ENCODE measurements at regions not wholly inside any gene's neighbourhood (a gene's known extent, or its start where the extent isn't known, plus 50 kb on each side); places are given as distances from the start of the nearest gene placed in this dataset.

GRCh38 chr1:87231703-87232367, 96.8 kb upstream of the LMO4 start:
- no peak overlapping the region for H3K27ac ChIP-seq (ENCODE audit: low read depth, low read length)
- no peaks in the 10 kb centered on the region for H3K27me3 ChIP-seq (ENCODE audit: insufficient read depth, low read length)
- no peaks in the 10 kb centered on the region for H4K20me1 ChIP-seq (ENCODE audit: insufficient read depth, low read length)
- no peak overlapping the region for H3K4me2 ChIP-seq (ENCODE audit: insufficient read depth, low read length)
- H3K4me3 ChIP-seq (ENCODE audit: insufficient read depth, low read length), result no peak overlapping the region
- H3K79me2 ChIP-seq (ENCODE audit: insufficient read depth, low read length), result no peaks in the 10 kb centered on the region
- H3K4me1 ChIP-seq (ENCODE audit: insufficient read depth, low read length), result peaks cover 5% of the 10 kb centered on the region
- H3K36me3 ChIP-seq (ENCODE audit: insufficient read depth, low read length), result no peaks in the 10 kb centered on the region
- DNase-seq (ENCODE audit: insufficient read length, low spot score, missing footprints), result no peak
- TF ChIP-seq, protein P1, sequence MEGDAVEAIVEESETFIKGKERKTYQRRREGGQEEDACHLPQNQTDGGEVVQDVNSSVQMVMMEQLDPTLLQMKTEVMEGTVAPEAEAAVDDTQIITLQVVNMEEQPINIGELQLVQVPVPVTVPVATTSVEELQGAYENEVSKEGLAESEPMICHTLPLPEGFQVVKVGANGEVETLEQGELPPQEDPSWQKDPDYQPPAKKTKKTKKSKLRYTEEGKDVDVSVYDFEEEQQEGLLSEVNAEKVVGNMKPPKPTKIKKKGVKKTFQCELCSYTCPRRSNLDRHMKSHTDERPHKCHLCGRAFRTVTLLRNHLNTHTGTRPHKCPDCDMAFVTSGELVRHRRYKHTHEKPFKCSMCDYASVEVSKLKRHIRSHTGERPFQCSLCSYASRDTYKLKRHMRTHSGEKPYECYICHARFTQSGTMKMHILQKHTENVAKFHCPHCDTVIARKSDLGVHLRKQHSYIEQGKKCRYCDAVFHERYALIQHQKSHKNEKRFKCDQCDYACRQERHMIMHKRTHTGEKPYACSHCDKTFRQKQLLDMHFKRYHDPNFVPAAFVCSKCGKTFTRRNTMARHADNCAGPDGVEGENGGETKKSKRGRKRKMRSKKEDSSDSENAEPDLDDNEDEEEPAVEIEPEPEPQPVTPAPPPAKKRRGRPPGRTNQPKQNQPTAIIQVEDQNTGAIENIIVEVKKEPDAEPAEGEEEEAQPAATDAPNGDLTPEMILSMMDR (IDR thresholded peaks at IDR 0.05; ENCODE audit: extremely low read depth, low read depth, low read length), result no peak
- H2AFZ ChIP-seq (ENCODE audit: low read length), result no peak overlapping the region
- H3K9me3 ChIP-seq (ENCODE audit: low read depth, low read length), result no peaks in the 10 kb centered on the region

DNA sequence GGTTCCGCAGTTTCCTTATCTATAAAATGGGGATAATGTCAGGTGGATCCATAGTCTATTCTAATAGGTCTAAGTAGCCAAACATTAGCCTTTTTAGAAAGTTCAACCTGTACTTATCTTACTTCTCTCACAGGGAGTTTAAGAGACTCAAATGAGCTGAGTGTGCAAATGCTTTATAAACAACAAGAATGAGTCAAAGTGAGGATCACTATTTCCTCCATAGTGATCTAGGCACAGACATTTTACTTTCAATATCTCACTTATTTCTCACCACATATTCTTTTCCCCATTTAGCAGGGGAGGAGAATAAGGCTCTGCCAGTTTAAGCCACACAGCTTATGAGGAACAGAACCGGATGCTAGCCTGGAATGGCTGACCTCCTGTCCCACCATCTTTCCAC, 92.1 kb upstream of the LMO4 start:
- TF ChIP-seq, protein P1 (IDR thresholded peaks at IDR 0.05; ENCODE audit: extremely low read depth, low read depth, low read length), result no peak
- Histone ChIP-seq H4K20me1 (ENCODE audit: insufficient read depth, low read length) (no peaks in the 10 kb centered on the region), H3K9me3 (ENCODE audit: low read depth, low read length) (no peaks in the 10 kb centered on the region), H3K4me3 (ENCODE audit: insufficient read depth, low read length) (peak overlapping the region; percentile 37), H3K4me2 (ENCODE audit: insufficient read depth, low read length) (peak overlapping the region; percentile 62), H3K36me3 (ENCODE audit: insufficient read depth, low read length) (no peaks in the 10 kb centered on the region), H3K27me3 (ENCODE audit: insufficient read depth, low read length) (no peaks in the 10 kb centered on the region), H3K79me2 (ENCODE audit: insufficient read depth, low read length) (no peaks in the 10 kb centered on the region), H3K27ac (ENCODE audit: low read depth, low read length) (peak overlapping the region; percentile 44), H2AFZ (ENCODE audit: low read length) (peak overlapping the region; percentile 88), H3K4me1 (ENCODE audit: insufficient read depth, low read length) (peaks cover 3% of the 10 kb centered on the region)
- peak; percentile 47 for DNase-seq (ENCODE audit: insufficient read length, low spot score, missing footprints)

DNA sequence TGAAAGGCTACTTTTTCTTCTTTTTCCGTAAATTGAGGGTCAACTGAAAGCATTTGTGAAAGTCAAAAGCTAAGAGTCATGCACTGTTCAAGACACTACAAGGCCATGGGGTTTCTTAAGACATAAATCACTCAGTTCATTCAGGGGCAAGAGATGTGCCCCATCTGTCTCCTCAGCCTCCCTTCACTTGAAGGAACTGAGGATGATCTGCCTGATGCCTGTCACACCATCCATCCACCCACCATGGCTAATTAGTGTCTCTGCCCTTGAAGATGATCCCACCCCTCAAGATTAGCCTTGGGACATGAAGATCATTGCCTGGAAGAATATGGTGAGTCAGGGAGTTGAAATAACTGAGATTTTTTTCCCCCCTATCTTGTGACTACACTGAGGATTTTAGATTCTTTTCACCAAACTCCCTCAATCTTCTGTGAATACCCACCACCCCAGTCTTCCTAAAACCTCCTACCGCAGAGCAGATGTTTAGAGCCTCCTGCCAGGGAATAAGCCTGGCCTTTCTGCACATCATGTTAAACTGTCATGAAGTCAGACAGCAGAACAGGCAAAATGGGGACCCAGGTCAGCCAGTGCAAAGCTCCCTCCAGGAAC, 88.6 kb upstream of the LMO4 start:
- DNase-seq (ENCODE audit: insufficient read length, low spot score, missing footprints), result no peak
- no peaks in the 10 kb centered on the region for H4K20me1 ChIP-seq (ENCODE audit: insufficient read depth, low read length)
- H3K4me3 ChIP-seq (ENCODE audit: insufficient read depth, low read length), result no peak overlapping the region
- no peaks in the 10 kb centered on the region for H3K79me2 ChIP-seq (ENCODE audit: insufficient read depth, low read length)
- H3K9me3 ChIP-seq (ENCODE audit: low read depth, low read length), result no peaks in the 10 kb centered on the region
- H3K27ac ChIP-seq (ENCODE audit: low read depth, low read length), result no peak overlapping the region
- H3K4me2 ChIP-seq (ENCODE audit: insufficient read depth, low read length), result no peak overlapping the region
- TF ChIP-seq, protein P1 (IDR thresholded peaks at IDR 0.05; ENCODE audit: extremely low read depth, low read depth, low read length), result no peak
- peaks cover 9% of the 10 kb centered on the region for H3K4me1 ChIP-seq (ENCODE audit: insufficient read depth, low read length)
- no peaks in the 10 kb centered on the region for H3K36me3 ChIP-seq (ENCODE audit: insufficient read depth, low read length)
- H3K27me3 ChIP-seq (ENCODE audit: insufficient read depth, low read length), result no peaks in the 10 kb centered on the region
- H2AFZ ChIP-seq (ENCODE audit: low read length), result peak overlapping the region; percentile 7

DNA sequence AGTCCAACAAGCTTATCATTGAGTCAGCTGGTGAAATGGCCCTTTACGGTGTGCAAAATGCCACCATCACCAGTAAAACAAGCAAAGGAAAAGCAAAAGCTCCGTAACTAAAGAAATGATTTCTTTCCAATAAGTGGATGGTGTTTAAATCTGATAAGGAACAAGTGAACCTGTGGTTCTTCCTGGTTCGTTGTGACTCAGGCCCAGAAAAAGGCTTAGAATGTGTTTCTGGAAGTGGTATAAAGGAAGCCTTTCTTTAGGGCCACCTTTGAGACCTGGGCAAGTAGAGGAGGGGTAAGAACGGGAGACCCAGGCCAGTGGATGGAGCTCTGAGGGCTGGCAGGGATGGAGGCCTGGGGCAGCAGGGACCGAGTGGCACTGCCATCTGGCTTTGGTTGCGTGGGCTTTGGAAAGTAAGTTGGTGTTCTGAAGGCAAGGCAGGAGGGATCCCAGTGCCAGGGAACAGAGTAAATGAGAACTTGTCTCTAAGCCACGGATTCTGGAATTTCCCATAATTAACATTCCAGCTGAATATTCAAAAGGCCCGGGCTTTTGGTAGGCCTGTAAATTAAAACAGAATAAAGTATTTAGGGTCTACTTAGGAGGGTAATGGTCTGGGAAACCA, 87.9 kb upstream of the LMO4 start:
- no peaks in the 10 kb centered on the region for H4K20me1 ChIP-seq (ENCODE audit: insufficient read depth, low read length)
- H3K36me3 ChIP-seq (ENCODE audit: insufficient read depth, low read length), result no peaks in the 10 kb centered on the region
- H3K9me3 ChIP-seq (ENCODE audit: low read depth, low read length), result no peaks in the 10 kb centered on the region
- no peaks in the 10 kb centered on the region for H3K27me3 ChIP-seq (ENCODE audit: insufficient read depth, low read length)
- no peak overlapping the region for H3K27ac ChIP-seq (ENCODE audit: low read depth, low read length)
- no peak overlapping the region for H3K4me3 ChIP-seq (ENCODE audit: insufficient read depth, low read length)
- peak; percentile 8 for DNase-seq (ENCODE audit: insufficient read length, low spot score, missing footprints)
- TF ChIP-seq, protein P1 (IDR thresholded peaks at IDR 0.05; ENCODE audit: extremely low read depth, low read depth, low read length), result no peak
- H3K79me2 ChIP-seq (ENCODE audit: insufficient read depth, low read length), result no peaks in the 10 kb centered on the region
- no peak overlapping the region for H3K4me2 ChIP-seq (ENCODE audit: insufficient read depth, low read length)
- peaks cover 9% of the 10 kb centered on the region for H3K4me1 ChIP-seq (ENCODE audit: insufficient read depth, low read length)
- H2AFZ ChIP-seq (ENCODE audit: low read length), result peak overlapping the region; percentile 7
